WTC11 (cell line): ENCODE measurements at regions not wholly inside any gene's neighbourhood (a gene's known extent, or its start where the extent isn't known, plus 50 kb on each side); places are given as distances from the start of the nearest gene placed in this dataset.

Source experiments
- CREB1 ChIP-seq: sonication (generic); formaldehyde crosslinking; IDR thresholded peaks from 2 replicates; pipeline ENCODE4 v1.8.0; 2023; ENCODE audit warnings: mild to moderate bottlenecking, missing genetic modification reagents
- NR3C1 ChIP-seq: sonication (generic); formaldehyde crosslinking; conservative IDR thresholded peaks from 2 replicates; pipeline ENCODE4 v1.8.1; 2023; ENCODE audit warnings: low read depth, mild to moderate bottlenecking, missing genetic modification reagents
- RELA ChIP-seq: sonication (generic); formaldehyde crosslinking; IDR thresholded peaks from 2 replicates; pipeline ENCODE4 v1.8.1; 2022; ENCODE audit warnings: missing genetic modification reagents, mild to moderate bottlenecking, borderline replicate concordance
- ZNF138 ChIP-seq: sonication (generic); formaldehyde crosslinking; conservative IDR thresholded peaks from 2 replicates; pipeline ENCODE4 v1.8.1; 2022; ENCODE audit warnings: mild to moderate bottlenecking, moderate library complexity, missing genetic modification reagents
- TF ChIP-seq, protein P1 (sequence below): fragments of 200-600 bp; IDR thresholded peaks from 2 replicates; pipeline ENCODE4 v1.8.0; 2022; ENCODE audit warnings: antibody characterized with exemption
- TF ChIP-seq, protein P2 (sequence below): sonication (generic); formaldehyde crosslinking; IDR thresholded peaks from 2 replicates; pipeline ENCODE4 v1.8.1; 2022; ENCODE audit warnings: missing genetic modification reagents, borderline replicate concordance
- TF ChIP-seq, protein P3 (sequence below): sonication (generic); formaldehyde crosslinking; IDR thresholded peaks from 2 replicates; pipeline ENCODE4 v1.8.0; 2022; ENCODE audit warnings: mild to moderate bottlenecking, missing genetic modification reagents
- TF ChIP-seq, protein P4 (sequence below): sonication (generic); formaldehyde crosslinking; conservative IDR thresholded peaks from 2 replicates; pipeline ENCODE4 v1.8.1; 2022; ENCODE audit warnings: mild to moderate bottlenecking, missing genetic modification reagents
- TF ChIP-seq, protein P5 (sequence below): sonication (generic); formaldehyde crosslinking; IDR thresholded peaks from 2 replicates; pipeline ENCODE4 v1.8.0; 2022; ENCODE audit warnings: mild to moderate bottlenecking, missing genetic modification reagents

GRCh38 chr1:78240191-78240590 is 194.4 kb downstream of the GIPC2 start:
- TF ChIP-seq, protein P1, sequence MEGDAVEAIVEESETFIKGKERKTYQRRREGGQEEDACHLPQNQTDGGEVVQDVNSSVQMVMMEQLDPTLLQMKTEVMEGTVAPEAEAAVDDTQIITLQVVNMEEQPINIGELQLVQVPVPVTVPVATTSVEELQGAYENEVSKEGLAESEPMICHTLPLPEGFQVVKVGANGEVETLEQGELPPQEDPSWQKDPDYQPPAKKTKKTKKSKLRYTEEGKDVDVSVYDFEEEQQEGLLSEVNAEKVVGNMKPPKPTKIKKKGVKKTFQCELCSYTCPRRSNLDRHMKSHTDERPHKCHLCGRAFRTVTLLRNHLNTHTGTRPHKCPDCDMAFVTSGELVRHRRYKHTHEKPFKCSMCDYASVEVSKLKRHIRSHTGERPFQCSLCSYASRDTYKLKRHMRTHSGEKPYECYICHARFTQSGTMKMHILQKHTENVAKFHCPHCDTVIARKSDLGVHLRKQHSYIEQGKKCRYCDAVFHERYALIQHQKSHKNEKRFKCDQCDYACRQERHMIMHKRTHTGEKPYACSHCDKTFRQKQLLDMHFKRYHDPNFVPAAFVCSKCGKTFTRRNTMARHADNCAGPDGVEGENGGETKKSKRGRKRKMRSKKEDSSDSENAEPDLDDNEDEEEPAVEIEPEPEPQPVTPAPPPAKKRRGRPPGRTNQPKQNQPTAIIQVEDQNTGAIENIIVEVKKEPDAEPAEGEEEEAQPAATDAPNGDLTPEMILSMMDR, result no peak
- TF ChIP-seq RELA (CRISPR knock-in tag) (no peak), NR3C1 (CRISPR knock-in tag) (no peak), CREB1 (no peak), ZNF138 (CRISPR knock-in tag) (no peak)
- TF ChIP-seq, protein P2, sequence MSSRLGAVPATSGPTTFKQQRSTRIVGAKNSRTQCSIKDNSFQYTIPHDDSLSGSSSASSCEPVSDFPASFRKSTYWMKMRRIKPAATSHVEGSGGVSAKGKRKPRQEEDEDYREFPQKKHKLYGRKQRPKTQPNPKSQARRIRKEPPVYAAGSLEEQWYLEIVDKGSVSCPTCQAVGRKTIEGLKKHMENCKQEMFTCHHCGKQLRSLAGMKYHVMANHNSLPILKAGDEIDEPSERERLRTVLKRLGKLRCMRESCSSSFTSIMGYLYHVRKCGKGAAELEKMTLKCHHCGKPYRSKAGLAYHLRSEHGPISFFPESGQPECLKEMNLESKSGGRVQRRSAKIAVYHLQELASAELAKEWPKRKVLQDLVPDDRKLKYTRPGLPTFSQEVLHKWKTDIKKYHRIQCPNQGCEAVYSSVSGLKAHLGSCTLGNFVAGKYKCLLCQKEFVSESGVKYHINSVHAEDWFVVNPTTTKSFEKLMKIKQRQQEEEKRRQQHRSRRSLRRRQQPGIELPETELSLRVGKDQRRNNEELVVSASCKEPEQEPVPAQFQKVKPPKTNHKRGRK (CRISPR knock-in tag), result no peak
- TF ChIP-seq, protein P3, sequence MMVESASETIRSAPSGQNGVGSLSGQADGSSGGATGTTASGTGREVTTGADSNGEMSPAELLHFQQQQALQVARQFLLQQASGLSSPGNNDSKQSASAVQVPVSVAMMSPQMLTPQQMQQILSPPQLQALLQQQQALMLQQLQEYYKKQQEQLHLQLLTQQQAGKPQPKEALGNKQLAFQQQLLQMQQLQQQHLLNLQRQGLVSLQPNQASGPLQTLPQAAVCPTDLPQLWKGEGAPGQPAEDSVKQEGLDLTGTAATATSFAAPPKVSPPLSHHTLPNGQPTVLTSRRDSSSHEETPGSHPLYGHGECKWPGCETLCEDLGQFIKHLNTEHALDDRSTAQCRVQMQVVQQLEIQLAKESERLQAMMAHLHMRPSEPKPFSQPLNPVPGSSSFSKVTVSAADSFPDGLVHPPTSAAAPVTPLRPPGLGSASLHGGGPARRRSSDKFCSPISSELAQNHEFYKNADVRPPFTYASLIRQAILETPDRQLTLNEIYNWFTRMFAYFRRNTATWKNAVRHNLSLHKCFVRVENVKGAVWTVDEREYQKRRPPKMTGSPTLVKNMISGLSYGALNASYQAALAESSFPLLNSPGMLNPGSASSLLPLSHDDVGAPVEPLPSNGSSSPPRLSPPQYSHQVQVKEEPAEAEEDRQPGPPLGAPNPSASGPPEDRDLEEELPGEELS (CRISPR knock-in tag), result no peak
- TF ChIP-seq, protein P4, sequence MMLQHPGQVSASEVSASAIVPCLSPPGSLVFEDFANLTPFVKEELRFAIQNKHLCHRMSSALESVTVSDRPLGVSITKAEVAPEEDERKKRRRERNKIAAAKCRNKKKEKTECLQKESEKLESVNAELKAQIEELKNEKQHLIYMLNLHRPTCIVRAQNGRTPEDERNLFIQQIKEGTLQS (CRISPR knock-in tag), result no peak
- TF ChIP-seq, protein P5, sequence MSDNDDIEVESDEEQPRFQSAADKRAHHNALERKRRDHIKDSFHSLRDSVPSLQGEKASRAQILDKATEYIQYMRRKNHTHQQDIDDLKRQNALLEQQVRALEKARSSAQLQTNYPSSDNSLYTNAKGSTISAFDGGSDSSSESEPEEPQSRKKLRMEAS (CRISPR knock-in tag), result no peak
